Inflammatory macrophage treated with lipopolysaccharide for 4 hours (primary cell): ENCODE measurements at regions not wholly inside any gene's neighbourhood (a gene's known extent, or its start where the extent isn't known, plus 50 kb on each side); places are given as distances from the start of the nearest gene placed in this dataset.

ENCODE experiments used
- DNase-seq: peaks from one replicate; pipeline ENCODE4 v3.0.0-alpha.2; 2020

DNA sequence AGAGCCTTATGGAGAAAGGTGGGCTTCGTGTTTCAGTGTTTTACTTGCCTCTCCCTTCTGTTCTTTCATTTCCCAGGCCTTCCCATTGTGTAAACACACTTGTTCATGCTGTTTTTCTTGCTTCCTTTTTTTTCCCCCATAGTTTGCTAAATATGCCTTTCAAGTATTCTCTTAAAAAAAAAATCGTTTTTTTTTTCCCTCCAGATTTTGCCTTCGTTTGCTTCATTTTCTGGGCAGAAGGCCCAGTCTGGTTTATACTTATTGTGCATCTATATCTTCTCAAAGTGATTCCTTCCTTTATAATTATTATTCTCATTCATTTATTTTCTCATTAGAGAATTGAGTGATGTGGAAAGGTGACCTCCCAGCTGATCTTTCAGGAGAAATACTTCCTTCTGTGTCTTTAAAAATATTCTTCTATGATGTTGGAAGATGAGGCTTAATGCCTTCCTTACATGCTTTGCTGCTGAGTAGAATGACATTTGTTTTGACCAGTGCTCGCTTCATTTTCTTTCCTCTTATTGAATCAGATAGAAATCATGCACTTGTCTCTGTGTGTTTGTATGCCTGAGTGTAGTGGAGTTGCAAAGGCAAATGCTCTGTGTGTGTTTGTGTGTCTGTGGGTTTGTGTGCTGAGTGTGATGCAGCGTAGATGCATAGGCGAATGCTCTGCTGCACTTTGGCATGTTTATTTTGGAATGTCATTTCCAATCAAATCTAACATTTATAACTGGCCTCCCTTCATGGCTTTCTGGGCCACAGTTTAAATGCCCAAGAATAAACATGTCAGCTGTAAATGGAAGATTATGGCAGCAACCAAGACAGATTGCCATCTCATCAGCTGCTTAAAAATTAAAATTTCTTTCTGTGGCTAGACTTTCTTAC lies 591.4 kb downstream of the FGF9 start:
- no peak for DNase-seq

GRCh38 chr13:22263185-22263584 lies 592.3 kb downstream of the FGF9 start:
- DNase-seq, result no peak

DNA sequence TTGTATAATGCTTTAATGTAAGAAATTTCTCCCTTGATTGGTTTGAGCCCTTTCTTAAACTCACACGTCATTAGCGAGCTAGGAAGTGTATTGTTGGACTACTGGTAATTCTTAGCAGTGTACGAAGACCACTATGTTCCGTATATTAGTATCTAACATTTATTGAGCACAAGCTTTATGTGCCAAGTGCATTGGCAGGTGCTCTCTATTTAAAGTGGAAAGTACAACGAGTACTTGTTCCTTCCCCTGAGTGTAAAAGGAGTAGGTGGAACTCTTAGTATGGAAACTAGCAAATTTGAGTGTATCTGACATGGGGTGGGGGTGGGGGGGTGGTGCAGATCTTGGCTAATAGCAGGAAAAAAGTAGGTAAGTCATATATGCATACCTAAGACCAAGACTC lies 594.7 kb downstream of the FGF9 start:
- DNase-seq, result no peak

GRCh38 chr13:22270881-22271280 lies 600.0 kb downstream of the FGF9 start:
- no peak for DNase-seq

DNA sequence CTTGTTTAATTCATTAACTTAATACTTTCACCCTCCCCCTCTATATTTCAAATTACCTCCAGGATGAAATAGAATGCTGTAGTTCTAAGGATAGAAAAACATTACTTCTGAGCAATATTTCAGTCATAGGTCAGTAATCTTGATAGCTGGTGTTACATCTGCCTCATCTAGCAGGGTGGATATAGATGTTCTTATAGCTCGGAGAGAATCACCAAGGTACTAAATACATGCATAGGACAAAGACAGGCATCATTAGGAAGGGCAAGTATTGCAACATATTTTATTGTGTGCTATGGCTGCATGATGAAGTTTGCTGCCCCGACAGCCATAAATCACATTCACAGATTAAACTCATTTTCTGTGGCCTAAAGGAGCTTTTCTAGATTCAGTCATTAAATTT lies 601.0 kb downstream of the FGF9 start:
- DNase-seq, result no peak

DNA sequence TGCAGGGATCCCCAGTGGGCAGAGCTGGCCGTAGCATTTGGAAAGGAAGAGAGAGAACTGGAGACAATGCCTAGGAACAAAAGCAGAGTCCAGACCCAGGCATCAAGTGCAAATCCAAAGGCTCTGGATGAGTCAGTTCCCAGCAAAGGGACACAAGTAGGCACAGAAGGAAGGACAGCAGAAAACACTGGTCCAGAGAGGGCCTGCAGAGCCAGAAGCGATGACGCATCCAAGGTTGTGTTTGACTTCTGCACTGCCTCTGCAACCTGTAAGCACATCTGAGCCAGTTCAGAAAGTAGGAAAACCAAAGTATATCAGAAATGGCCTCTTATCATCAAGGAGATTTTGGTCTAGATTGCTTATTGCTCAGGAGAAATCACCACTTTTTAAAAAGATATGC lies 604.5 kb downstream of the FGF9 start:
- no peak for DNase-seq

GRCh38 chr13:22276616-22277015 lies 605.7 kb downstream of the FGF9 start:
- DNase-seq, result no peak

DNA sequence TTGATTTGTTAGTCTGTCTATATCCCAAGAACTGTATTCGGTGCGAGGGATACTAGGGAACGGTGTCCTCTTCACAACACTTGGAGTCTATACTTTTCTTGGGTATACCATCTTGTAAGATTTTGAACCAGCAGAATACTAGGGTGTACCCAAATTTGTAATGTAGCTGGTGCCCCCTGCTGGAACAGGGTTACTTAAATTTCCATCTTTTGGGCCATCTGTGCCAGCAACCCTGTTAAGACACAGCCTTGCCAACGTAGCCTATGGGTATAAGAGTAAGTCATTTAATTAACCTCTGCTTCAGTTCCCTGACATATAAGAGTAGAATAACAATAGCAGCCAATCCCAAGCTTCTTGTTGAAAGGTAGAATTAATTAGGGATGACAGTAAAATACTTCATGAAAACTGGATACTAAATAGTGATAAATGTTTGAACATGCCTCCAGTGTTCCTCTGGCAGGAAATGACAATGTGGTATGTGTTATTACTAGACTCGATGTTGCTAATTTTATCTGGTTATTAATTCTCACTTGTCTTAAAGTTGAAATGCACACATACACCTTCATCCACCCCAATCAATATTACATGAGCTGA lies 607.6 kb downstream of the FGF9 start:
- DNase-seq, result peak; percentile 49

DNA sequence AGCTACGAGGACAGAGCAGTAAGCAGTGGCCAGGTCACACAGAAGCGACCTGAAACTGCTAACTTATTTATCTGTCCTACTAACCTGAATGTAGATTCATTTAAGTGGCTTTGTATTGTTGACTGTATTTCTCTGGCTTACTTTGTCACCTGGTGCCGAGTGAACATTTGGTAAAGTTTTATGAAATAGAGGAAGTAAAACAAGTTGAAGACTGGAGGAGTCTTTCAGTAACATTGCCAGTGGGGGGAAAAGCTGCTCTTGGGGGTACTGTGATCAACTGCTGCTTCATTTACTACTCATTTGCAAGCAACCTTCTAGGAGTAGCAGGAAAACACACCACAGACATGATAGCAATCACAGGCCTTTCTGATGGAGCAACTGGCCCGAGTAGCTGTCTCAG lies 615.0 kb downstream of the FGF9 start:
- no peak for DNase-seq

GRCh38 chr13:22286338-22286737 lies 615.5 kb downstream of the FGF9 start:
- no peak for DNase-seq

GRCh38 chr13:22287343-22287920 lies 616.6 kb downstream of the FGF9 start:
- no peak for DNase-seq

- no peak for DNase-seq
These were observed 617.6 kb downstream of the FGF9 start for GRCh38 chr13:22288496-22288895.

- no peak for DNase-seq
These were observed 618.8 kb downstream of the FGF9 start for GRCh38 chr13:22289711-22290110.

DNA sequence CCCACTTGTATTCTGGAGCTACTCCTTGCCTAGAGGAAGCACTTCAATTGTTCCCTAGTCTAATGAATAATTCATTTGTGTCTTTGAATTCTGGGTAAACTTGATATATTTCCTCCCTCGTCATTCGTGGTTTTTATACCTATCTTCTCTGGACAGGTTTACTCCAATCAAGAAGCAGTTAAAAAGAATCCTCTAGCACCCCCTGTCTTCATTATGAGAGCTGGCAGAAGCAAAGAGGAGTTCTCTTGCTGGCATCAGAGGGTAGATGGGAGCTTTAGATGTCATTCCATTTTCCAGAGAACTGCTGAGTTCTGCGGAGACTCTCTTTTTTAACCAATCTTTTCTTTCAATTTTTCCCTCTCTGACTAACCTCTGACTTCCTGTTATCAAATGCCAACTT lies 627.7 kb downstream of the FGF9 start:
- DNase-seq, result no peak

DNA sequence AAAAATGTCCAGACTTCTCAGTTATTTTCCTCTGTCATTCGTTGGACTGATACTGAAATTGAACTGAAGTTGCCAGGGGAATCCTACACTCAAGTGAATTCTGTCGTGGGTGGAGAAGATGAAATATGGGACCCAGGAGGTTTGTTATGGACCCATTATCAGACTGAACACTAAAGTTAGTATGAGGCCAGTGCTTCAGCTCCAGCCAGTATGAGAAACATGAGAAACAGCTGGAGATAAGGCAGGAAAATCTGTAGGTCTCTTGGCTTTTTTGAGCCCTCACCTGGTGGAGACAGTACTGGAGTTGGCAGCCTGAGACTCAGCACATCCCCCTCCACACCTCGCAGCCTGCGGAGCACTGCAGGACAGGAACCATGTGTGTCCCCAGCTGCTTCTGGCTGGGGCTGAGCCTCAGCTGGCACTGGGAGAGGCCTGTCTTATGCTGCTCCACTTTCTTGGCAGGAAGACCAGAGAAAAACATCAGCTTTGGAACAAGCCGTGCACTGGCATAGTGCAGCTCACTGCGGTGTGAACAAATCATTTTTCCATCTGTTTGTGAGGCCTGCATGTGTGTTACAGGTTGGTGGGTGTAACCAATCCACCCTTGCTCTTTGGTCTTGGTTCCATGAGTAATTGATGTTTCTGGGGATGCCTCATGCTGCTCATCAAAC lies 641.0 kb downstream of the FGF9 start:
- DNase-seq, result no peak

DNA sequence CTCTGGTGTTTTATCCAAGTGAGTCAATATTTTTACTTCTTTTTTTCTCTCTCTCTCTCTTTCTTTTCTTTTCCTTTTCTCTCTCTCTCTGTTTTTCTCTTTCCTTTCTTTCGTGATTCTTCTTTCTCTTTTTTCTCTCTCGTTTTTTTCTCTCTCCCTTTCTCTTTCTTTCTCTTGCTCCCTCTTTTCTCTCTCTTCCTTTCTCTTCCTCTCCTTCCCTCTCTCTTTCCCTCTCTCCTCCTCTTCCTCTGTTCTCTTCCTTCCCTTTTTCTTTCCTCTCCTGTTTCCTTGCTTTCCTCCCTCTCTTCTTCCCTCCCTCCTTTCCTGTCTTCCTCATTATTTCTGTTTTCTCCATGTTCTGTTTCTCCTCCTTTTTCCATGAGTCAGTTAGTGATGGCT lies 641.5 kb downstream of the FGF9 start:
- no peak for DNase-seq

- no peak for DNase-seq
These were observed 645.7 kb downstream of the FGF9 start for GRCh38 chr13:22316494-22317025.

- DNase-seq, result no peak
These were observed 650.1 kb downstream of the FGF9 start for GRCh38 chr13:22320991-22321390.

- no peak for DNase-seq
These were observed 654.9 kb downstream of the FGF9 start for GRCh38 chr13:22325761-22326160.

DNA sequence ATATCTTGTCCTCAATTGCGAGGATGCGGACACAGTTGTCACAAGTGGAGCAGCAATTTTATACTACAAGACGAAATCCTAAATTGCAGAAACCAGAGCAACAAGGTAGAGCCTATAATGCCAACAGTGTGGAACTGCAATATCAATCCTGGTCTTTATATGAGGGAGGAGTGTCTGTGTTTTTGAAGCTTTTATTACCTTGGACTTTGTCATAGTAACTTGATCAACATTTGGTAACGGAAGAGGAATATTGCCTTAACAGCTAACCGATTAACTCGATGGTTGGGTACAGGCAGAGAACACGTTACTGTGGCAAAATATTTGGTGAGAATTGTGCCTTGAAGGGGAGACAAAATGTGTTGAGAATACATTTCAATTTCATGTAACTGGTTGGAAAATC lies 661.5 kb downstream of the FGF9 start:
- no peak for DNase-seq

DNA sequence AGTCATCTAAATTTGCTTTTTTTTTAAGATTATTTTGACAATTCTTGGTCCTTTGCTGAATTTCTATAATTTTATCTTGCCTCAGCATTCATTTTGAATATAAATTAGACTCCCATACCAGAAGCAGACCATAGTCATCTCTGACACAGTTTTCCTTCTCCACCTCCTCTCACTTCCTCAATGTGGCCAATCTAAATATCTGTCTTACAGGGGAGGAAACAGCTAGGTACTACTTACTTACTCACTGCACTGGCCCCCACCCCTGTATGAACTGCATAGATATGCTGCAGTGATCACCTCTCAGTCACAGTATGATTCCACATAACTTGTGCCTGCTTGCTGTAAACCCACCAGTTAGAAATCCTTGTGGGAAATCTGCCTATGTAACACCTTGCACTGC lies 665.6 kb downstream of the FGF9 start:
- DNase-seq, result no peak

GRCh38 chr13:22357132-22357531 lies 686.3 kb downstream of the FGF9 start:
- DNase-seq, result no peak

GRCh38 chr13:22369090-22369489 lies 698.2 kb downstream of the FGF9 start:
- DNase-seq, result no peak

DNA sequence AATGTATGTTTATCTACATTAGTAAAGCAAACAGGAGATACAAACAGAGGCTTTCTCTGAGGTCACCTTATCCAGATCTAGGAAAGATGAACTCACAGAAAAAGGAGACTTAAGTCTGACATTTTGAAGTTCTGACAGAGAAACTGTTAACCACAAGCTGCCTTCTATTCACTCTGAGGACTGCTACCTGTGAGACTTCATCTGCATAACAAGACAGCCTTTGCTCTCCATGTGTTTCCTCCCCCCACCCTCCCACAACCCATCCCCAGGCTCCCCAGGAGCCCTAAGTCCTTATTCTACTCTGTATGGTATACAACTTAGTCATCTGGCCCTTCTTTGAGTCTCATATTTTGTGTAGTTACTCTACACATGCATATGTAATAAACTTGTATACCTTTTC lies 699.0 kb downstream of the FGF9 start:
- DNase-seq, result no peak
